ENCODE measurements at regions not wholly inside any gene's neighbourhood (a gene's known extent, or its start where the extent isn't known, plus 50 kb on each side); places are given as distances from the start of the nearest gene placed in this dataset.

DNA sequence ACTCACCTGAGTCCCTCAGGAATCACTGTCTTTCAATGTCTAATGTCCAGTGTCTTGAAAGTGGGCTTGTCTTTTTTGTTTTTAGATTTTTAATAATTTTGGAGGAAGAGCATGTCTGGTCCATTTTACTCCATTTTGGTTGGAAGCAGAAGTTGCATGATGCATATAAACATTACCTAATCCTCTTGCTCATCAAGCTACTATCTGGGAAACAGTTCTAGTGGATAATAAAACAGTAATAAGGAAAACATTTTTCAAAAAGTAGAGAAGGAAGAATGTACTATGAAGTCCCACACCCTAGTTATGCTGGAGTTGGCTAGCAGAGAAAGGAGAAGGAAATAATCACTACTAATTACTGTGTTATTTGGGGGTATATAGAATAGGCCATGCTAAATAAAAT, 263.7 kb downstream of the ETAA1 start:
- CTCF ChIA-PET, result no interaction called here
- H3K27ac ChIP-seq (ENCODE audit: low read depth, low read length, poor library complexity, severe bottlenecking), result no peak overlapping the region
- H3K4me1 ChIP-seq (ENCODE audit: insufficient read depth, low read length, poor library complexity, severe bottlenecking), result no peaks in the 10 kb centered on the region
- no peak overlapping the region for H3K4me3 ChIP-seq (ENCODE audit: low read depth, low read length, poor library complexity, severe bottlenecking)
- H3K36me3 ChIP-seq (ENCODE audit: insufficient read depth, low read length, poor library complexity, severe bottlenecking), result no peaks in the 10 kb centered on the region
- TF ChIP-seq EZH2 (IDR thresholded peaks at IDR 0.05; ENCODE audit: borderline replicate concordance, low read depth, low read length, poor library complexity, severe bottlenecking) (no peak), CTCF (conservative IDR thresholded peaks at IDR 0.05; ENCODE audit: low read depth, low read length) (no peak)
- POLR2A ChIA-PET (ENCODE audit: low non-redundant PET), result no interaction called here
- peaks cover 4% of the 10 kb centered on the region for H3K9me3 ChIP-seq (ENCODE audit: low read depth, low read length, poor library complexity, severe bottlenecking)
- intact Hi-C loops (cut with micrococcal nuclease; ENCODE audit: unreplicated experiment), result no loop called here
- BruUV-seq (replicated peaks), result no TSS peak
- DNase-seq (ENCODE audit: low spot score), result no peak
- H3K27me3 ChIP-seq (replicated peaks; ENCODE audit: insufficient read depth, low read depth, low read length, poor library complexity), result no peaks in the 10 kb centered on the region

DNA sequence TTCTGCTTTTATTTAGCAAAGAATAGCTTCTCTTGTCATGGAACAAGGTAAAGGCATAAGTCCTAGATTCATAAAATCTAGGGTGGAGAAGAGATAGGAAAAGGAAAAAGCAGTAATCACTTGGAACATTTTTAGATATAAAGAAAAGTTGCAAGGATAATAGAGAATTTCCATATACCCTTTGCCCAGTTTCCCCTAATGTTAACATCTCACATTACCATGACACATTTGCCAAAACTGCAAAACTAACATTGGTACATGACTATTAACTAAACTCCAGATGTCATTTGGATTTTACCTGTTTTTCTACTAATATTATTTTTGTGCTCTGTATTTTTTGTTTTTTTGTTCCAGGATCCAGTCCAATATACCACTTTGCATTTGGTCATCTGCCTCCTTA, 265.1 kb downstream of the ETAA1 start:
- Histone ChIP-seq H3K27me3 (replicated peaks; ENCODE audit: insufficient read depth, low read depth, low read length, poor library complexity) (no peaks in the 10 kb centered on the region), H3K36me3 (ENCODE audit: insufficient read depth, low read length, poor library complexity, severe bottlenecking) (no peaks in the 10 kb centered on the region), H3K4me1 (ENCODE audit: insufficient read depth, low read length, poor library complexity, severe bottlenecking) (no peaks in the 10 kb centered on the region), H3K27ac (ENCODE audit: low read depth, low read length, poor library complexity, severe bottlenecking) (no peak overlapping the region), H3K9me3 (ENCODE audit: low read depth, low read length, poor library complexity, severe bottlenecking) (peaks cover 4% of the 10 kb centered on the region), H3K4me3 (ENCODE audit: low read depth, low read length, poor library complexity, severe bottlenecking) (no peak overlapping the region)
- intact Hi-C loops (cut with micrococcal nuclease; ENCODE audit: unreplicated experiment), result no loop called here
- no peak for TF ChIP-seq EZH2 (IDR thresholded peaks at IDR 0.05; ENCODE audit: borderline replicate concordance, low read depth, low read length, poor library complexity, severe bottlenecking)
- no peak for TF ChIP-seq CTCF (conservative IDR thresholded peaks at IDR 0.05; ENCODE audit: low read depth, low read length)
- no TSS peak for BruUV-seq (replicated peaks)
- DNase-seq (ENCODE audit: low spot score), result no peak
- ChIA-PET POLR2A (ENCODE audit: low non-redundant PET) (no interaction called here), CTCF (no interaction called here)

DNA sequence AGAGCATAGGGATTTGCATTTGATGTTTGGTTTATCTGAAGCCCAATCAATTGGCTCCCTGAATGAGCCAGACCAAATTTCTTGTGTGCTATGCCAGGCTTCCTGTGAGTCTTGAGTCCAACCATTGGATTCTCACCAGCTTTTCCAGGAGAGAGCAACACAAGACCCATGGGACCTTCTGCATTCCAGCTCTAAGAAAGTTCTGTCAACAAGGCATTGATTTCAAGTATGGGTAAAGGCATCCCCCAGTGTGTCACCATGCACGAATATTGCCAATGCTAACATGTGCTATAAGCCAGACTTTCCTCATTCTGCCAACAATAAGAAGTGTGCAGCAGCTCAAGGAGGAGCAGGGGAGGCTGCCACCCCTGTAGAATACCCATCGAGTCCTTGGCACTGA, 266.6 kb downstream of the ETAA1 start:
- DNase-seq (ENCODE audit: low spot score), result no peak
- CTCF ChIA-PET, result no interaction called here
- Histone ChIP-seq H3K4me3 (ENCODE audit: low read depth, low read length, poor library complexity, severe bottlenecking) (no peak overlapping the region), H3K27ac (ENCODE audit: low read depth, low read length, poor library complexity, severe bottlenecking) (no peak overlapping the region), H3K27me3 (replicated peaks; ENCODE audit: insufficient read depth, low read depth, low read length, poor library complexity) (no peaks in the 10 kb centered on the region), H3K9me3 (ENCODE audit: low read depth, low read length, poor library complexity, severe bottlenecking) (peaks cover 4% of the 10 kb centered on the region), H3K36me3 (ENCODE audit: insufficient read depth, low read length, poor library complexity, severe bottlenecking) (no peaks in the 10 kb centered on the region), H3K4me1 (ENCODE audit: insufficient read depth, low read length, poor library complexity, severe bottlenecking) (no peaks in the 10 kb centered on the region)
- TF ChIP-seq EZH2 (IDR thresholded peaks at IDR 0.05; ENCODE audit: borderline replicate concordance, low read depth, low read length, poor library complexity, severe bottlenecking) (no peak), CTCF (conservative IDR thresholded peaks at IDR 0.05; ENCODE audit: low read depth, low read length) (no peak)
- POLR2A ChIA-PET (ENCODE audit: low non-redundant PET), result no interaction called here
- intact Hi-C loops (cut with micrococcal nuclease; ENCODE audit: unreplicated experiment), result no loop called here
- BruUV-seq (replicated peaks), result no TSS peak
